Nephron progenitor cell (in vitro differentiated cells): ENCODE measurements at regions not wholly inside any gene's neighbourhood (a gene's known extent, or its start where the extent isn't known, plus 50 kb on each side); places are given as distances from the start of the nearest gene placed in this dataset.

Experiments
- DNase-seq: peaks from one replicate; pipeline ENCODE4 v3.0.0; 2021
- H3K27ac Mint-ChIP-seq: 2 replicates; pipeline ENCODE4 v1.8.0; 2021; ENCODE audit warnings: mild to moderate bottlenecking, moderate library complexity, mixed read lengths
- H3K27me3 Mint-ChIP-seq: 2 replicates; pipeline ENCODE4 v1.8.0; 2021; ENCODE audit warnings: mild to moderate bottlenecking, low read depth, mixed read lengths; ENCODE audit not compliant: poor library complexity
- H3K36me3 Mint-ChIP-seq: 2 replicates; pipeline ENCODE4 v1.8.0; 2021; ENCODE audit warnings: low read depth, mixed read lengths
- H3K4me1 Mint-ChIP-seq: 2 replicates; pipeline ENCODE4 v1.8.0; 2021; ENCODE audit warnings: mixed read lengths
- H3K4me3 Mint-ChIP-seq: 2 replicates; pipeline ENCODE4 v1.8.0; 2021; ENCODE audit warnings: mild to moderate bottlenecking, moderate library complexity, mixed read lengths
- H3K9me3 Mint-ChIP-seq: 2 replicates; pipeline ENCODE4 v1.8.0; 2021; ENCODE audit warnings: mild to moderate bottlenecking, moderate library complexity, mixed read lengths
- TF ChIP-seq, protein P1 (sequence below): fragments of 200-600 bp; sonication (generic); IDR thresholded peaks from 2 replicates; pipeline ENCODE4 v1.5.0; 2021; ENCODE audit warnings: antibody characterized with exemption

- H3K36me3 Mint-ChIP-seq = no peaks in the 10 kb centered on the region
- H3K27me3 Mint-ChIP-seq = no peaks in the 10 kb centered on the region
- no peaks in the 10 kb centered on the region for H3K4me1 Mint-ChIP-seq
- H3K4me3 Mint-ChIP-seq = no peak overlapping the region
- peaks cover 10% of the 10 kb centered on the region for H3K9me3 Mint-ChIP-seq
- TF ChIP-seq, protein P1, sequence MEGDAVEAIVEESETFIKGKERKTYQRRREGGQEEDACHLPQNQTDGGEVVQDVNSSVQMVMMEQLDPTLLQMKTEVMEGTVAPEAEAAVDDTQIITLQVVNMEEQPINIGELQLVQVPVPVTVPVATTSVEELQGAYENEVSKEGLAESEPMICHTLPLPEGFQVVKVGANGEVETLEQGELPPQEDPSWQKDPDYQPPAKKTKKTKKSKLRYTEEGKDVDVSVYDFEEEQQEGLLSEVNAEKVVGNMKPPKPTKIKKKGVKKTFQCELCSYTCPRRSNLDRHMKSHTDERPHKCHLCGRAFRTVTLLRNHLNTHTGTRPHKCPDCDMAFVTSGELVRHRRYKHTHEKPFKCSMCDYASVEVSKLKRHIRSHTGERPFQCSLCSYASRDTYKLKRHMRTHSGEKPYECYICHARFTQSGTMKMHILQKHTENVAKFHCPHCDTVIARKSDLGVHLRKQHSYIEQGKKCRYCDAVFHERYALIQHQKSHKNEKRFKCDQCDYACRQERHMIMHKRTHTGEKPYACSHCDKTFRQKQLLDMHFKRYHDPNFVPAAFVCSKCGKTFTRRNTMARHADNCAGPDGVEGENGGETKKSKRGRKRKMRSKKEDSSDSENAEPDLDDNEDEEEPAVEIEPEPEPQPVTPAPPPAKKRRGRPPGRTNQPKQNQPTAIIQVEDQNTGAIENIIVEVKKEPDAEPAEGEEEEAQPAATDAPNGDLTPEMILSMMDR = no peak
- no peak overlapping the region for H3K27ac Mint-ChIP-seq
- no peak for DNase-seq
Observed at GRCh38 chr3:191696348-191696747, 235.4 kb downstream of the PYDC2 start.

GRCh38 chr3:191699546-191699945, 238.6 kb downstream of the PYDC2 start:
- Mint-ChIP-seq H3K27me3 (no peaks in the 10 kb centered on the region), H3K4me1 (no peaks in the 10 kb centered on the region), H3K36me3 (no peaks in the 10 kb centered on the region), H3K4me3 (no peak overlapping the region), H3K27ac (no peak overlapping the region), H3K9me3 (peaks cover 15% of the 10 kb centered on the region)
- TF ChIP-seq, protein P1 = no peak
- DNase-seq = no peak

DNA sequence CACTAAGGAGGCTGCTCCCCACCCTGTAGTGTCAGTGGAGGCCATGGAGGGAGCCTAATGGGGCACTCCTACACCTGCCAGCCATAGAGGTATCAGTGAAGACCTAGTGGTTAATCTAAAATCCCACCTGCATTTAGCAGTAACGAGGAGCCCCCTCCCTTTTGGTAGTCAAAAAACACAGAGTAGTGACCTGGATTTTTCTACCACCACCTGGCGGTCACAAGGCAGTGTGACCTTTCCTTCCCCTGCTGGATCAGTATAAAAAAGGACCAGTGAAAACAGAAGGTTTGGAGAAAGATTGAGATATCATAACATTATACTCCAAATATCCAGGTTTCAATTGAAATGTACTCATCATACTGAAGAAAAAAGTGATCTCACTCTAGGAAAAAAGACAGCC, 241.2 kb downstream of the PYDC2 start:
- TF ChIP-seq, protein P1 = no peak
- Mint-ChIP-seq H3K4me1 (no peaks in the 10 kb centered on the region), H3K27ac (no peak overlapping the region), H3K36me3 (no peaks in the 10 kb centered on the region), H3K4me3 (no peak overlapping the region), H3K27me3 (no peaks in the 10 kb centered on the region), H3K9me3 (peaks cover 15% of the 10 kb centered on the region)
- no peak for DNase-seq

- no peak for DNase-seq
- TF ChIP-seq, protein P1 = no peak
- H3K27me3 Mint-ChIP-seq = peaks cover 2% of the 10 kb centered on the region
- no peak overlapping the region for H3K27ac Mint-ChIP-seq
- no peak overlapping the region for H3K4me3 Mint-ChIP-seq
- no peaks in the 10 kb centered on the region for H3K4me1 Mint-ChIP-seq
- H3K9me3 Mint-ChIP-seq = no peaks in the 10 kb centered on the region
- H3K36me3 Mint-ChIP-seq = no peaks in the 10 kb centered on the region
Observed at GRCh38 chr3:191707817-191708216, 246.9 kb downstream of the PYDC2 start.

- H3K27ac Mint-ChIP-seq = no peak overlapping the region
- TF ChIP-seq, protein P1 = no peak
- peaks cover 3% of the 10 kb centered on the region for H3K9me3 Mint-ChIP-seq
- no peaks in the 10 kb centered on the region for H3K27me3 Mint-ChIP-seq
- no peaks in the 10 kb centered on the region for H3K36me3 Mint-ChIP-seq
- no peak for DNase-seq
- no peaks in the 10 kb centered on the region for H3K4me1 Mint-ChIP-seq
- no peak overlapping the region for H3K4me3 Mint-ChIP-seq
Observed at GRCh38 chr3:191715585-191715984, 254.6 kb downstream of the PYDC2 start.

GRCh38 chr3:191721390-191721861, 260.5 kb downstream of the PYDC2 start:
- no peaks in the 10 kb centered on the region for H3K36me3 Mint-ChIP-seq

More at GRCh38 chr3:191721390-191721861, 260.5 kb downstream of the PYDC2 start:
- Mint-ChIP-seq H3K4me1 (peaks cover 17% of the 10 kb centered on the region), H3K27ac (no peak overlapping the region), H3K9me3 (peaks cover 3% of the 10 kb centered on the region), H3K4me3 (no peak overlapping the region), H3K27me3 (peaks cover 4% of the 10 kb centered on the region)
- TF ChIP-seq, protein P1 = no peak
- DNase-seq = no peak
